ENCODE measurements at regions not wholly inside any gene's neighbourhood (a gene's known extent, or its start where the extent isn't known, plus 50 kb on each side); places are given as distances from the start of the nearest gene placed in this dataset.

- no peak for DNase-seq
Measured at GRCh38 chr7:35533902-35534301, 161.0 kb downstream of the HERPUD2 start.

GRCh38 chr7:35530124-35531109, 164.5 kb downstream of the HERPUD2 start:
- no peak for DNase-seq

DNA sequence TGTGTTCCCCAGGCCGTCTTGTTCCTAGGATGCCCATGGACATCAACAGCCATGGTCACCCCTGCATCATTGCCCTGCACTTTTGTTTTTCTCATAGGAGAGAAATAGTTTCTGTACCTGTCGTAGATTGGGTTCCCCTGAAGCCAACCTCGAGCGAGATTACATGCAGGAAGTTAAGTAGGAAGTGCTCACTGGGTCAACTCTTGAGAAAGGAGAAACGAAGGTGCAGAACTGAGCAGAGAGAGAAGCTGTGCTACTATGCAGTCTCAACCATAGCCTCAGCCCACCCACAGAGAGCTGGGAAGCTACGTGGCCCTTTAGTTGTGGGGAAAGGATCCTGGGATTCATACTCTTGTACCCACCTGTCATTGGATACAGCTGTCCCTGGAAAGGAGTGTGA, 165.2 kb downstream of the HERPUD2 start:
- DNase-seq: no peak

DNA sequence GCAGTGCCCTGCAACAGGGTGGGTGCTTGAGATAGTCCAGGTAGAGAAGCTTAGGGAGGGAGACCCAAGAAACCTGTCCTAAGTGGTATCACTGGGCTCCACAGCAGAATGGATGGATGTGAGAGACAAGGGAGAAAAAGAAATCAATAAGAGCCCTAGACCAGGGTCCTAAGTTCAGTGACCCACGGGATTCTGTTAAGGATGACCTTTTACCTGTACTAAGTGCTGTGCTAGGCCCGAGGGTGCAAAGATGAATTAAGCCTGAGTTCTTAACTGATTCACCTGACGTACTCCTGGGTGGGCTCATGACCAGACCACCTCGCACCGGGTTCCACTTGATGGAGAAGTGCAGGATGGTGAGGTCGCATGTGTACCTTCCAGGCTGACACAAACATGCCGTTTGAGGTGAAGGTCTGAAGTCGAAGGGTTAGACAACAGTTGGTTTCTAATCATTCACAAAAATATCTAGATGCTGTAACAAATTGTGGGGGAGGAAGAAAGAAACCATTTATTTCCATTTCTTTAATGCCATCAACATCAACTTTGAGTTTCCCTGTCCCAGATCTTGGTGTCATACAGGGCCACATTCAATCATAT, 166.5 kb downstream of the HERPUD2 start:
- no peak for DNase-seq

- DNase-seq: no peak
Measured at GRCh38 chr7:35526645-35527044, 168.3 kb downstream of the HERPUD2 start.

DNA sequence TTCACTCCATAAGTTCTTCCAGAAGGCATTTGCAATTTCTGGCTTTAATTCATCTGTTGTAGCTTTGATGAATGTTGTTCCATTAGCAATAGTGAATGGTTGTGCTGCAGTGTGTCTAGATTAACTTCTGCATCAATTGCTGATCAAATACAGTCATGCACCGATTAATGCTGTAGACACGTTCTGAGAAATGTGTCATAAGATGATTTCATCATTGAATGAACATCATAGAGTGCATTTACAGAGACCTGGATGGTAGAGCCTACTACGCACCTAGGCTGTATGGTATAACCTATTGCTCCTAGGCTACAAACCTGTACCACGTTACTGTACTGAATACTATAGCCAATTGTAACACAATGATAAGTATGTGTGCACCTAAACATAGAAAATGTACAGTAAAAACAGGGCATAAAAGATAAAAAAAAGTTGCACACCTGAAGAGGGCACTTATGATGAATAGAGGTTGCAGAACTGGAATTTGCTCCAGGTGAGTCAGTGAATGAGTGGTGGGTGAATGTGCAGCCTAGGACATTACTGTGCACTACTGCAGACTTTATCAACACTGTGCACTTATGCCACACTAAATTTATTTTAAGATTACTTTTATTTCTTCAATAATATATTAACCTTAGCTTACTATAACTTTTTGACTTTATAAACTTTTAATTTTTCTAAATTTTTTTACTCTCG, 170.7 kb downstream of the HERPUD2 start:
- no peak for DNase-seq

DNA sequence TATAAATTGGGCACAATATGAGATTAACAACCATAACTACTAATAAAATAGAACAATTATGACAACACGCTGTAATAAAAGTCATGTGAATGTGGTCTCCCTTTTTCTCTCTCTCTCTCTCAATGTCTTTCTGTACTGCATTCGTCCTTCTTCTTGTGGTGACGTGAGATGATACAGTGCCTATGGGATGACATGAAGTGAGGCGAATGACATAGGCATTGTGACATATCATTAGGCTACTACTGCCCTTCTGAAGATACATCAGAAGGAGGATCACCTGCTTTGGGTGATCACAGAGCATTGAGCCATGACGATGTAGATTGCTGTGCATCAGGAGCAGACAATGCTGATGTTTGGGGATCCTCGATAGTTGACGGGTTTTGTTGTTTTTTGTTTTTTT, 171.6 kb downstream of the HERPUD2 start:
- no peak for DNase-seq

GRCh38 chr7:35522697-35523096, 172.2 kb downstream of the HERPUD2 start:
- DNase-seq: no peak

DNA sequence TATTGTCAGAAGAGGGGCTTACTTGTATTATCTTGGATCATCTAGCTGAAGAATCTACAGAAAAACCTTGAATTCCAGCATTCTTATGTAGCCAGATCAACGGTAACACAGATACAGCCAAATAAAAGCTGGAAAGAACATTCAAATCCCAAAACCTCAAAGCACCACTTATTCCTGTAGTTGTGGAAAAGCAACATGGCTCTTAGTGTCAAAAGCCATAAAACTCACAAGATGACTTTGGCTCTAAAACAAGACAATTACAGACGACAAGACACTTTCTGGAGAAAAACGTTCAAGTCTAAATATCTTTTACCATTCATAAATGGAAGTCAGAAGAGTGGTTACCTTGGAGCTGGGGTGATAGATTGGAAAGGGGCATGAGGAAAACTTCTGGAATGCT, 173.0 kb downstream of the HERPUD2 start:
- no peak for DNase-seq

DNA sequence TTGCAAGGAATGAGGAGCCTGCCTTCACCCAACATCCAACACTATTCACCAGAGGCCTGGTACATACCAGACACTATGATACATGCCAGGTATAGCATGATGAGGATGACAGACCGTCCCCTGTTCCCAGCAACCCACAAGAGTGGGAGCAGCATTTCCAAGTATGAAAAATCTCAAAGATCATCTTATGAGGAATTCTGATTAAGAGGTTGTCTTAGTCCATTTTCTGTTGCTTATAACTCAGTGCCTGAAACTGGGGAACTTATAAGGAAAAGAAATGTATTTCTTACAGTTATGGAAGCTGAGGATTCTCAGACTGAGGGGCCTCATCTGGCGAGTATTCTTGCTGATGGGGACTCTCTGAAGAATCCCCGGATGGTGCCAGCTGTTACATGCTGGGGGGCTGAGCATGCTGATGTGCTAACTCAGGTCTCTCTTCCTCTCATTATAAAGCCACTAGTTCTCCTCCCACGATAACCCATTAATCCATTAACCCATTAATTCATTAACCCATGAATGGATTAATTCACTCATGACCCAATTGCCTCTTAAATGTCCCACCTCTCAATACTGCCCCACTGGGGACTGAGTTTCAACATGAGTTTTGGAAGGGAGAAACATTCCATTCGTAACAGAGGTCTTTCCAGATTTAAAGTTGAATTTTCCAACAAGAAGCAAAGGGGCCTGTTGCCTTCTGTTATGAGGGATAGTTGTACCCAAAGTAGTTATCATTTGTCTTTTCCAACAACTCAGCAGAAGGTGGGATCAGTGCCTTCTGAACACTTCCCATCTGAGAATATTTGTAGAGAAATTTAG, 173.9 kb downstream of the HERPUD2 start:
- DNase-seq: no peak

GRCh38 chr7:35519971-35520809, 174.7 kb downstream of the HERPUD2 start:
- peak; percentile 11 for DNase-seq

DNA sequence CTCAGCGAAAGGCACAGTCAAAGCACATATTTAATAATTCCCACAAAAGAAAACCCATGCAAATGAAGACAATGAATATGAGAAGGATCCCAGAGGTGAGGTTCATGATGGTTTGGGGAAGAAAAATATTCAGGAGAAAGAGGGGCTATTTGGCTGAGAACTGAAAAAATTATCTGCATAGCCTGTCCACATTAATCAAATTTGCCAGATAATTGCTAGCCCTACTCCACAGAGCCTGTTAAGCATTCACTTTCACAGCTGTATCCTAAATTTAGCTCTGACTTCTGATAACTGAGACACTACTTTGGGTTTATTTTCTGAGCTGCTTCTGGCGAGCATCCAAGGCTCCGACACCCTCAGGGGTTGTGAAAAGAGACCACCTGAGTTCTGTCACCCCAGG, 176.2 kb downstream of the HERPUD2 start:
- no peak for DNase-seq

- DNase-seq: no peak
Measured at GRCh38 chr7:35516498-35516897, 178.4 kb downstream of the HERPUD2 start.

DNA sequence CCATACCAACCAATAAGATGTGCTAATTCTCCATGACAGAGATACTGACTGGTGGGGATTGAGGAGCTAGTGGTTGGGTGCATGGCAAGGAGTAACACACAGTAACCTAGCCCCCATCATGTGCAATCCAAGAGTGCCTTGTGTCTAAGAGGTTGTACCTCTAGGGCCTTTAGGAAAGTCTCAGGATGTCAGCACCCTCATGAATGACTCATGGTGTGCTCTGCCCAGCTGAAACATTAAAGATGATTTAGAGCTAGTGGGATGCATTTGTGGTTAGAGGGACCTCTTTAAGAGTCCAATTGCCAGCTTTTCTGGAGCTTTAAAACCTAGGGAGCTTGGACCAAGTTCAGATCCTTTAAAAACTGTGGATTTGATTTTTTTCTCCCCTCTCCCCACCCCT, 181.1 kb downstream of the HERPUD2 start:
- no peak for DNase-seq

DNA sequence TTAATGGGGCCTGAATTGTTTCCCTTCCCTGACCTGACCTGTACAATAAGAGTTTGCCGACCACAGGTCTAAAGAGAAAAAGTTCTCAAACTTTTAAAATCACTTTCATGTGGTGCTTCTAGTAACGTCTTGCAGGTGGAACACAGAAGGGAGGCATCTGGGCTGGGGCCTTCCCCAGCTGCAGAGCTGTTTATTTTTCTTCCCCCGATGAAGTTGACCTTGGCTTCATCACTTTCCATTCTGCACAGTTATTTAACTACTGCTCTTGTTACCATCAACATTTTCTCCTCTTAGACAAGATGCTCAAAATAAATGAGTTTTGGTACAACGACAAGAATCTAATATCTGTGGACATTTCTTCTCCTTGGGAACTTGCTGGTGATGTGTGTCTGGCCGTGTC, 181.7 kb downstream of the HERPUD2 start:
- no peak for DNase-seq

DNA sequence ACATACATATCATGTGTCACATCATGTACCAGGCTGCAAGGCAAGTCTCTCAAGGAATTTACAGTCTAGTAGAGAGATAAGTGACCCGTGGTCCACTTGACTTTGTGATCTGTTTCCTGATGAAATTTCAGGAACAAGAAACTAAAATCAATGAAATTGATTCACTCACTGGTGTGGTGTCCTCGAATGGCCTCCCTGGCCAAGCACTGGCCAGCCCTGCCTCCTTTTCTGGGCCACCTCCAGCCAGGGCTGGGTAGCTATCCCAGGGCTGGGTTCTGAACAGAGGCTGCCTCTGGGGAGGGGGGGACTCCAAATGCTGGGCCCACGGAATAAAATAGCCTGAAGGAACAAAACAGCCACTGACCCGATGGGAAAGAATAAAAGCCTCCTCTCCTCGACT, 182.2 kb downstream of the HERPUD2 start:
- no peak for DNase-seq

GRCh38 chr7:35508623-35509400, 186.1 kb downstream of the HERPUD2 start:
- no peak for DNase-seq

- no peak for DNase-seq
Measured at GRCh38 chr7:35505066-35505465, 189.9 kb downstream of the HERPUD2 start.

- no peak for DNase-seq
Measured at GRCh38 chr7:35504365-35504764, 190.6 kb downstream of the HERPUD2 start.

GRCh38 chr7:35501681-35502080, 193.3 kb downstream of the HERPUD2 start:
- no peak for DNase-seq

DNA sequence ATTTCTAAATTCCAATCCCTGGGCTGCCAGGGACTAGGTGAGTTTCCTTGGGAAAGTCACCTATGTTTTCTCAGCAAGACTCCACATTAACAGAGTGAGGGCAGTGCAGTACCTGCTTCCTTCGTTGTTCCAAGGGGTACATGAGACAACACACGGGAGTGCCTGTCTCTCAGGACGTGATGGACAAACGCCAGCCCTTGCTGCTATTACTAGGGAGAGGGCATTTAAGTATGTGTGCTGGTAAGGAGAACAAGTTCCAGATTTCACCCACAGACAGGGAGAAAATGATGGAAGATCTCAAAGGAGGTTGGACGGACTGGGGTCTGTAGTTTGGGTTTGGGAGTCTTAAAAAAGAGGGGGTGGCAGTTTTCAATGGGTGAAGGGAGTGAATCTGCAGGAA, 195.7 kb downstream of the HERPUD2 start:
- no peak for DNase-seq

All from activated T-cell treated with anti-CD3 and anti-CD28 coated beads for 4 hours (primary cell).